Daoy (cell line): ENCODE measurements at regions not wholly inside any gene's neighbourhood (a gene's known extent, or its start where the extent isn't known, plus 50 kb on each side); places are given as distances from the start of the nearest gene placed in this dataset.

Experiments used
- DNase-seq: peaks from one replicate; pipeline ENCODE4 v3.0.0-alpha.2; 2015; ENCODE audit warnings: low read depth

DNA sequence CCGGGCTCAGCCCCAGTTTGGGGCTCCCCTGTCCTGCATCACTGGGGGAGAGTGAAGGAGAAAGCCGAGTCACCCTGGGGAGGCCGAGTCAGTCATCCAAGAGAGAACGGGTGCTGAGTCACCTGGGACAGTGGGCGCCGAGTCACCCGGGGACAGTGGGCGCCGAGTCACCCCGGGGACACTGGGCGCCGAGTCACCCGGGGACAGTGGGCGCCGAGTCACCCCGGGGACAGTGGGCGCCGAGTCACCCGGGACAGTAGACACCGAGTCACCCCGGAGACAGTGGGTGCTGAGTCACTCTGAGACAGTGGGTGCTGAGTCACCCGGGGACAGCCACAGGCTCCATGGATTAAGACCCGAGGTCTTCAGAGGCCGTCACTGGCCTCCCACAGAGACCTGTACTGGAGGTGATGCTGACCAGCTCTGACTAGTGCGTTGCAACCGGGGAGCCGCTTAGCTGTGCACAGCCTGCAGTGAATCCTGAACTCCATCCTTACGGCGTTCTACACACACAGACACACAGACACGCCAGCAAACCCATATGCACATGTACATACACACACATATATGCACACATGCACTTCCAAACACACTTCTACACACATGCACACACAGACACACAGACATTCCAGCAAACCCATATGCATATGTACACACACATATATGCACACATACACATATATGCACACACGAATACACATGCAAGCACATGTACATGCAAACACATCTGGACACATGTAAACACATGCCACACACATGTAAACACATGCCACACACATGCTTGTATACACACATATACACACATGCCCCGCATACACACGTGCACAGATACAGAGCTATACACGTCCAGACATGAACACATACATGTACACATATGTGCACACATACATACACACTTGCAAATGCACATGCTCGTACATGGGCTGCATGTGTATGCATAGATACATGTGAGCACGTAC lies 64.9 kb upstream of the GALNT9 start:
- DNase-seq, result no peak

DNA sequence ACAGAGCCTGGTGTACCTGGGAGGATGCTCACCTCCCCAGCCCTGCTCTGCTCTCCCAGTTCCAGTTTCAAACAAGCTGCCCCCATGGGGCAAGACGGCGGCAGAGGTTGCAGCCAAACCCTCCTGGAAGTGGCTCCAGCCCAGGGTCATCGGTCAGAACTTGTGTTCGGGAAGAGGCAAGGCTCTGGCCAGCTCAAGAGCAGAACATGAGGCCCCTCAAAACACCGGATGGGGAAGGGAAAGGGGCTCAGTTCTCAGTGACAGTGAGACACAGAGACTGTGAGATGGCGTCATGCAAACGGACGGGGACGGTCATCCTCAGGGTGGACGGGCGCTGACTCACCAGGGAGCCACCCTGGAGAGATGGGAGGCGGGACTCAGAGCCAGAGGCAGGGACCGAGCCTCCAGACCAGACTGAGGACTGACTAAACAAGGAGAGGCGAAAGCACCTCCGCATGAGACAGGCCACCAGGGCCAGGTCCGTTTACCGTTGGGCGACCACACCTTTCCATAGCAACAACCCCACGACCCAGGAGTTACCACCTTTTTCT lies 63.9 kb upstream of the GALNT9 start:
- peak; percentile 70 for DNase-seq

GRCh38 chr12:132392389-132393244 lies 63.2 kb upstream of the GALNT9 start:
- DNase-seq, result no peak

- no peak for DNase-seq
Observed at GRCh38 chr12:132391326-132392041, 62.1 kb upstream of the GALNT9 start.

GRCh38 chr12:132390287-132391076 lies 61.1 kb upstream of the GALNT9 start:
- no peak for DNase-seq

- no peak for DNase-seq
Observed at GRCh38 chr12:132389526-132390286, 60.3 kb upstream of the GALNT9 start.

- no peak for DNase-seq
Observed at GRCh38 chr12:132389026-132389425, 59.6 kb upstream of the GALNT9 start.

- no peak for DNase-seq
Observed at GRCh38 chr12:132388379-132389015, 59.1 kb upstream of the GALNT9 start.

DNA sequence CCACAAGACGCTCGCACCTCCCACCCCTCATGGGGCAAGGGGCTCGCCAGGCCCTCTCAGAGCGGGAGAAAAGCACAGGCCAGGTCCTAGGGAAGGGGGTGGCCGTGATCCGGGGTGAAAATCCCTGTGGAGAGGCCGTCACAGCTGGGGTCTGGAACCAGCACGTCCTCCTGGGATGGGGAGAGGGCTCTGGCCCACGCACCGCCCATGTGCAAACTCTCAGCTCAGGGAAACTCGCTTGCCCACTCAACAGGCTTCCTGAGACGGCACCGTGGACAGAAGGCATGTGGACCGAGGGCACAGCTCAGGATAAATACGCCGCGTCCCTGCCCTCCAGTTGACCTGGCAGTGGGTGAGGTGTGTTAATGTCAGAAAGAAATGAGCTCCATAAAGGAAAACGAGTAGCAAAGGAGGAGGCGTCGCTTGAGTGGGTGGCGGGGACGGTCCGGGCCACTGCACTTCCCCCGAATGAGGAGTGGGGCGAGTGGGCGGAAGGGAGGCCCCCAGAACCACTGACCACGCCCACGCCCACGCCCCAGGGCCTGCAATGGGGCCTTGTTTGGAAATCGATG lies 57.6 kb upstream of the GALNT9 start:
- no peak for DNase-seq

DNA sequence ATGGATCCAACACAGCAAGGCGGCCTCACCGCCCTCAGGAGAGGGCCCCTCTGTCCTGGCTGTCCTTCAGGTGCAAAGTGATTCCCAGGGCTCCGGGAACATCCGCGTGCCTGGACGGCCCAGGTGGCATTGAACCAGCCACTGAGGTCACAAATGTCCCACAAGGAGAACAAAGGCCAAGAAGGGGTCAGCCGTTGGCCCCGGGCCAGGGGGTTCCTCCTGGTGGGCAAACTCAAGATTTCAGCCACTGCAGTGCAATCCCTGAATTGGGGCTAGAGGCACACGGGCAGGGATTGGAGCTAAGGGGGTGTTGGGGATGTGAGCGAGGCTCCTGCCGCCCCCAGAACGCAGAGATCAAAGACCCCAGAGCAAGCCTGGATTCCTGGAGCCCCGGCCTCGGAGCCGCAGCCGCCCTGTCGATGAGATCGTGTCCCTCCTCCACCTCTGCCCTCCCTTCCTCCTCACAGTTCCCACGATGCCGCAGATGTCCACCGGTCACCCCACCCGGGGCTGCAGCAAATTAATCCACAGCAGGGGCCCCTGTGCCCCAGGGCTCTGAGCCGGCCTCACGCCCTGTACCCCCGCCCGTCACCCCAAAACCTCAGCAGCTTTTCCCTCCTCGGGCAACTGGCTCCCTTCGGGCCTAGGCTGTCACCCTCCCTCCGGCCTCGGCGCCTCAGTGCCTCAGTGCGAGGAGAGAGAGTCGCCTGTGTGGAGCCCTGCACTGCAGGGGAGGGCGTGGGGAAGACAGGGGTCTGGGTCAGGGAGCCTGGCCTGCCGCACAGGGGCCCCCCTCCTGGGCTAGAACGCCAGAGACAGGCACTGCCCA lies 56.7 kb upstream of the GALNT9 start:
- no peak for DNase-seq

GRCh38 chr12:132384916-132385774 lies 55.8 kb upstream of the GALNT9 start:
- no peak for DNase-seq

DNA sequence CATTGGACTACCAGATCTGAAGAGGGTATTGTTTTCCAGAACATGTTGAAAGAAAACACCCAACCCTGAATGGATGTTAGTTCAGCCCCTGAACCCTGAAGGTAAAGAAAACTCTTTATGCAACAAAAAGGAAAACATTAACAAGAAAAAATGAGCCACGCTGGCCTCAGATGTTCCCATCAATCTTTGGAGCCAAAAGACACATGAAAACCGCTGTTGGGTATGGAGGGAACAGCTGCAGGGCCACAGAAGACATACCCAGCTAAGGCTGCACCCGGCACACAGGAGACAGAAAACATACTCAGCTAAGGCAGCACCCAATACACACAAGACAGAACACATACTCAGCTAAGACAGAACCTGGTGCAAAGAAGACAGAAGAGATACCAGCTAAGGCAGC lies 51.3 kb upstream of the GALNT9 start:
- no peak for DNase-seq

GRCh38 chr12:132379996-132380395 lies 50.6 kb upstream of the GALNT9 start:
- DNase-seq, result no peak

GRCh38 chr12:132379576-132379975 lies 50.2 kb upstream of the GALNT9 start:
- no peak for DNase-seq
